B cell (primary cell): ENCODE measurements at regions not wholly inside any gene's neighbourhood (a gene's known extent, or its start where the extent isn't known, plus 50 kb on each side); places are given as distances from the start of the nearest gene placed in this dataset.

Source experiments
- EZH2 ChIP-seq: IDR thresholded peaks from 2 replicates; pipeline ENCODE4 v1.6.1; 2012; ENCODE audit warnings: borderline replicate concordance, low read depth, mild to moderate bottlenecking, moderate library complexity, low read length; ENCODE audit not compliant: insufficient read depth, poor library complexity, severe bottlenecking
- TF ChIP-seq, protein P1 (sequence below): fragments of 200-600 bp; IDR thresholded peaks from one replicate; pipeline ENCODE4 v1.8.0; 2022; ENCODE audit warnings: antibody characterized with exemption, mild to moderate bottlenecking

DNA sequence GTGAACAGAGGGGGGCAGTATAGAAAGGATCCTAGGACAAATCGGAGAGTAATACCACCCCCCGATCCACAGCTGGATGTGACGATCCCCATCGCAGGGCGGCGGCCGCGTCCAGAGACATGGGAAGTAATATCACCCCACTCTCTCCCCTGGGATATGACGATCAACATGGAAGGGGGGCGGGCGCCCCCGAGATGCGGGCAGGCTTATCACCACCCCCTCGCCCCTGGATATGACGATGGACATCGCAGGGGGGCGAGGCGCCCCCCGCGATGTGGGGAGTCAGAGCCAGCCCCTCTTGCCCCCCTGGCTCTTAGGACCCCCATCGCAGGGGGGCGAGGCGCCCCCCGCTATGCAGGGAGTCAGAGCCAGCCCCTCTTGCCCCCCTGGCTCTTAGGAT is 120.4 kb upstream of the OSBPL11 start:
- TF ChIP-seq, protein P1, sequence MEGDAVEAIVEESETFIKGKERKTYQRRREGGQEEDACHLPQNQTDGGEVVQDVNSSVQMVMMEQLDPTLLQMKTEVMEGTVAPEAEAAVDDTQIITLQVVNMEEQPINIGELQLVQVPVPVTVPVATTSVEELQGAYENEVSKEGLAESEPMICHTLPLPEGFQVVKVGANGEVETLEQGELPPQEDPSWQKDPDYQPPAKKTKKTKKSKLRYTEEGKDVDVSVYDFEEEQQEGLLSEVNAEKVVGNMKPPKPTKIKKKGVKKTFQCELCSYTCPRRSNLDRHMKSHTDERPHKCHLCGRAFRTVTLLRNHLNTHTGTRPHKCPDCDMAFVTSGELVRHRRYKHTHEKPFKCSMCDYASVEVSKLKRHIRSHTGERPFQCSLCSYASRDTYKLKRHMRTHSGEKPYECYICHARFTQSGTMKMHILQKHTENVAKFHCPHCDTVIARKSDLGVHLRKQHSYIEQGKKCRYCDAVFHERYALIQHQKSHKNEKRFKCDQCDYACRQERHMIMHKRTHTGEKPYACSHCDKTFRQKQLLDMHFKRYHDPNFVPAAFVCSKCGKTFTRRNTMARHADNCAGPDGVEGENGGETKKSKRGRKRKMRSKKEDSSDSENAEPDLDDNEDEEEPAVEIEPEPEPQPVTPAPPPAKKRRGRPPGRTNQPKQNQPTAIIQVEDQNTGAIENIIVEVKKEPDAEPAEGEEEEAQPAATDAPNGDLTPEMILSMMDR, result no peak
- TF ChIP-seq EZH2, result no peak
